HEK293T (cell line): ENCODE measurements at regions not wholly inside any gene's neighbourhood (a gene's known extent, or its start where the extent isn't known, plus 50 kb on each side); places are given as distances from the start of the nearest gene placed in this dataset.

Source experiments
- BHLHE40 ChIP-seq: fragments of 450-650 bp; IDR thresholded peaks from 2 replicates; pipeline ENCODE4 v1.6.1; 2016; ENCODE audit warnings: mild to moderate bottlenecking, moderate library complexity, borderline replicate concordance
- ELF4 ChIP-seq: fragments of 450-650 bp; IDR thresholded peaks from 2 replicates; pipeline ENCODE4 v1.6.1; 2017; ENCODE audit warnings: antibody characterized with exemption
- FOXA1 ChIP-seq: fragments of 450-650 bp; IDR thresholded peaks from 2 replicates; pipeline ENCODE4 v1.6.1; 2016; ENCODE audit warnings: mild to moderate bottlenecking
- FOXM1 ChIP-seq: fragments of 450-650 bp; IDR thresholded peaks from 2 replicates; pipeline ENCODE4 v1.6.1; 2017; ENCODE audit warnings: mild to moderate bottlenecking, borderline replicate concordance
- L3MBTL2 ChIP-seq: fragments of 450-650 bp; conservative IDR thresholded peaks from 2 replicates; pipeline ENCODE4 v1.6.1; 2016; ENCODE audit warnings: mild to moderate bottlenecking
- LEF1 ChIP-seq: fragments of 450-650 bp; IDR thresholded peaks from 2 replicates; pipeline ENCODE4 v1.6.1; 2017; ENCODE audit warnings: mild to moderate bottlenecking, borderline replicate concordance
- NFRKB ChIP-seq: fragments of 450-650 bp; IDR thresholded peaks from 2 replicates; pipeline ENCODE4 v1.6.1; 2016; ENCODE audit warnings: mild to moderate bottlenecking, moderate library complexity
- SP1 ChIP-seq: fragments of 450-650 bp; IDR thresholded peaks from 2 replicates; pipeline ENCODE4 v1.6.1; 2017
- SUZ12 ChIP-seq: fragments of 450-650 bp; IDR thresholded peaks from 2 replicates; pipeline ENCODE4 v1.6.1; 2016; ENCODE audit warnings: mild to moderate bottlenecking
- ZNF384 ChIP-seq: fragments of 450-650 bp; IDR thresholded peaks from 2 replicates; pipeline ENCODE4 v1.6.1; 2016

DNA sequence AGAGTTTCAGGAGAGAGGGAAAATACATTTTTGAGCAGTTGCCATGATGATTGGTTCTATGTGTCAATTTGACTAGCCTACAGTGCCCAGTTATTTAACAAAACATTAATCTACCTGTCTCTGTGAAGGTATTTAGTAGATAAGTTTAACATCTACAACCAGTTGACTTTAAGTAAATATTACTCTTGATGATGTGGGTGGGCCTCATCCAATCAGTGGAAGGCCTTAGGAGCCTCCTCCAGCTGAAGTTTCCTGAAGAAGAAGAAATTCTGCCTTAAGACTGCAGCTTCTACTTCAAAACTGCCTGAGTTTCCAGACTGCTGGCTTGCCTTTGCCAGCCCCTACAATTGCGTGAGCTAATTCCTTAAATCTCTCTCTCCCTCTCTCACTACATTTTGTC, 93.6 kb downstream of the OXSM start:
- TF ChIP-seq FOXA1, result no peak
- no peak for TF ChIP-seq SUZ12
- no peak for TF ChIP-seq NFRKB
- no peak for TF ChIP-seq BHLHE40
- no peak for TF ChIP-seq ZNF384
- TF ChIP-seq FOXM1, result no peak
- no peak for TF ChIP-seq SP1
- no peak for TF ChIP-seq LEF1
- TF ChIP-seq ELF4, result no peak
- no peak for TF ChIP-seq L3MBTL2
